Bronchial epithelial cell (primary cell): ENCODE measurements at regions not wholly inside any gene's neighbourhood (a gene's known extent, or its start where the extent isn't known, plus 50 kb on each side); places are given as distances from the start of the nearest gene placed in this dataset.

Source experiments
- DNase-seq: peaks from one replicate; pipeline ENCODE4 v3.0.0-alpha.2; 2010; ENCODE audit warnings: low read depth
- FAIRE-seq: peaks from 2 replicates; lab custom pipeline; 2011; peaks lifted over from hg19 to GRCh38; lab: Jason Lieb, UNC
- H3K27me3 ChIP-seq: 2 replicates; pipeline ENCODE4 v1.5.1; 2011; ENCODE audit warnings: low read length; ENCODE audit not compliant: control insufficient read depth, insufficient read depth
- H3K36me3 ChIP-seq: 2 replicates; pipeline ENCODE4 v1.5.1; 2011; ENCODE audit warnings: low read length; ENCODE audit not compliant: control insufficient read depth, insufficient read depth
- H3K4me3 ChIP-seq: 2 replicates; pipeline ENCODE4 v1.5.1; 2011; ENCODE audit warnings: mild to moderate bottlenecking, low read depth, low read length, control low read depth
- CTCF ChIP-seq: IDR thresholded peaks from 2 replicates; pipeline ENCODE4 v1.5.1; 2011; ENCODE audit warnings: mild to moderate bottlenecking, moderate library complexity, low read length, control low read depth, inconsistent platforms; ENCODE audit not compliant: insufficient read depth, severe bottlenecking

GRCh38 chr2:105643405-105644173, 101.1 kb upstream of the NCK2 start:
- TF ChIP-seq CTCF, result no peak
- Histone ChIP-seq H3K36me3 (no peaks in the 10 kb centered on the region), H3K27me3 (no peaks in the 10 kb centered on the region), H3K4me3 (no peak overlapping the region)
- DNase-seq (no peak), FAIRE-seq (no peak)

DNA sequence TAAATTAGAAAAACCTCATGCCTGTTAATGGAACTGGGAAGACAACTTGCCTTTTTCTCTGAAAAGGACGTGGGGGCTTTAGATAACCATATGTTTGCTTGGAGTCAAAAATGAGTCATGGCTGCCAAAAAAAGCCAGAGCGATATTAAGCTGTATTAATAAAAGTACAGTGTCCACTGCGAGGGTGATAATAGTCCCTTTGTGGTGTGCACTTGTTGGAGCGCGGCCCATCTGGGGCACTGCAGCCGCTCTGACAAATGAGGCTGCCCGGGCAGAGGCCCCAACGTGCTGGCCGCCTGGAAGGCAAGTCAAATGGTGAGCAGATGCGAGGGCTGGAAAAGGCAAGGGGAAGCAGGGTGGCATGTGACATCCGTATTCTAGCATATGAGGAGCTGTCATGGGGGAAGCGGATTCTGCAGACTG, 103.3 kb upstream of the NCK2 start:
- FAIRE-seq (no peak), DNase-seq (no peak)
- H3K36me3 ChIP-seq, result no peaks in the 10 kb centered on the region
- TF ChIP-seq CTCF, result no peak
- no peaks in the 10 kb centered on the region for H3K27me3 ChIP-seq
- H3K4me3 ChIP-seq, result no peak overlapping the region

- peaks cover 9% of the 10 kb centered on the region for H3K27me3 ChIP-seq
- H3K4me3 ChIP-seq, result no peak overlapping the region
- DNase-seq, result no peak
- TF ChIP-seq CTCF, result no peak
- H3K36me3 ChIP-seq, result no peaks in the 10 kb centered on the region
- FAIRE-seq, result no peak
Observed at GRCh38 chr2:105640246-105640645, 104.5 kb upstream of the NCK2 start.

- peaks cover 9% of the 10 kb centered on the region for H3K27me3 ChIP-seq
- DNase-seq (no peak), FAIRE-seq (no peak)
- no peak overlapping the region for H3K4me3 ChIP-seq
- TF ChIP-seq CTCF, result no peak
- no peaks in the 10 kb centered on the region for H3K36me3 ChIP-seq
Observed at GRCh38 chr2:105636109-105636740, 108.5 kb upstream of the NCK2 start.

- no peaks in the 10 kb centered on the region for H3K36me3 ChIP-seq
- no peak for DNase-seq
- no peak for TF ChIP-seq CTCF
- no peak overlapping the region for H3K4me3 ChIP-seq
- FAIRE-seq, result no peak
- peaks cover 10% of the 10 kb centered on the region for H3K27me3 ChIP-seq
Observed at GRCh38 chr2:105635564-105635963, 109.1 kb upstream of the NCK2 start.
